Sigmoid colon (tissue), 3 donors: ENCODE measurements at regions not wholly inside any gene's neighbourhood (a gene's known extent, or its start where the extent isn't known, plus 50 kb on each side); places are given as distances from the start of the nearest gene placed in this dataset.

Source experiments
- CTCF ChIP-seq, 4 experiments: fragments of 450-650 bp in 3 of 4; fragments of 200-600 bp in 1 of 4; IDR thresholded peaks; one replicate each; pipeline ENCODE4 v1.5.1; 2016 to 2019; ENCODE audit warnings: antibody characterized with exemption in 4 of 4, mild to moderate bottlenecking in 3 of 4, moderate library complexity in 2 of 4
- POLR2A ChIP-seq, 2 donors: fragments of 450-650 bp; IDR thresholded peaks; one replicate each; pipeline ENCODE4 v1.6.1; 2016; ENCODE audit warnings: antibody characterized with exemption in 2 of 2, mild to moderate bottlenecking in 2 of 2, moderate library complexity in 2 of 2

GRCh38 chr2:9071584-9072124 lies 68.2 kb upstream of the MBOAT2 start:
- TF ChIP-seq CTCF (IDR thresholded peaks at IDR 0.05), result no peak
- no peak for TF ChIP-seq POLR2A (IDR thresholded peaks at IDR 0.05)
